Endothelial cell of umbilical vein (primary cell): ENCODE measurements at regions not wholly inside any gene's neighbourhood (a gene's known extent, or its start where the extent isn't known, plus 50 kb on each side); places are given as distances from the start of the nearest gene placed in this dataset.

Experiments
- BruUV-seq: library from RNA; stranded (reverse); fragments of 400-500 nt; replicated peaks from 2 replicates; lab custom pipeline; 2021; lab: Mats Ljungman, UMichigan
- CTCF ChIA-PET: fragments of 300-600, 350-600 bp; sonication (Branson Sonifier 250); formaldehyde crosslinking; loops from one replicate; lab custom pipeline; 2021; ENCODE audit warnings: antibody characterized with exemption, inconsistent platforms; lab: Charles Lee
- POLR2A ChIA-PET: fragments of 300-600, 350-600 bp; sonication (Branson Sonifier 250); formaldehyde crosslinking; loops from one replicate; lab custom pipeline; 2021; ENCODE audit warnings: antibody characterized with exemption, inconsistent platforms; lab: Charles Lee
- DNase-seq: peaks from one replicate; pipeline ENCODE4 v3.0.0-alpha.2; 2011; ENCODE audit warnings: low read depth, low spot score
- FAIRE-seq: peaks from 2 replicates; lab custom pipeline; 2011; peaks lifted over from hg19 to GRCh38; lab: Jason Lieb, UNC
- H2AFZ ChIP-seq: 2 replicates; pipeline ENCODE4 v1.6.0; 2012; ENCODE audit warnings: low read depth, low read length, control low read depth, inconsistent platforms
- H3K27ac ChIP-seq: 2 replicates; pipeline ENCODE4 v1.5.1; 2011; ENCODE audit warnings: low read depth, mild to moderate bottlenecking, control low read depth, low read length, moderate library complexity; ENCODE audit not compliant: insufficient read depth
- H3K27me3 ChIP-seq, 2 experiments: 2 replicates each; pipeline versions ENCODE4 v1.6.0 to v1.6.1; 2011; ENCODE audit warnings: low read length in 2 of 2, mixed read lengths in 1 of 2; ENCODE audit not compliant: control insufficient read depth in 2 of 2, insufficient read depth in 2 of 2
- H3K36me3 ChIP-seq, 2 experiments: 2 replicates in 1 of 2; 3 replicates in 1 of 2; pipeline ENCODE4 v1.5.1; 2011; ENCODE audit warnings: low read length in 2 of 2, mild to moderate bottlenecking in 1 of 2, moderate library complexity in 1 of 2; ENCODE audit not compliant: control insufficient read depth in 2 of 2, insufficient read depth in 2 of 2; ENCODE audit errors: extremely low read depth in 1 of 2
- H3K4me1 ChIP-seq: 3 replicates; pipeline ENCODE4 v1.5.1; 2011; ENCODE audit warnings: mild to moderate bottlenecking, low read length; ENCODE audit not compliant: control insufficient read depth, insufficient read depth; ENCODE audit errors: extremely low read depth
- H3K4me2 ChIP-seq: 2 replicates; pipeline ENCODE4 v1.6.1; 2011; ENCODE audit warnings: low read length, control low read depth, mixed read lengths; ENCODE audit not compliant: insufficient read depth
- H3K4me3 ChIP-seq, 3 experiments: fragments of 200-600 bp in 1 of 3; sonication (generic), shearing (Covaris generic) in 1 of 3; replicated peaks in 1 of 3; 2 replicates each; pipeline ENCODE4 v1.5.1; 2011 to 2016; ENCODE audit warnings: control low read depth in 3 of 3, low read length in 3 of 3, mild to moderate bottlenecking in 2 of 3, inconsistent platforms in 1 of 3, low read depth in 1 of 3, moderate library complexity in 1 of 3; ENCODE audit not compliant: insufficient read depth in 1 of 3
- H3K79me2 ChIP-seq: 2 replicates; pipeline ENCODE4 v1.6.0; 2012; ENCODE audit warnings: low read length, inconsistent platforms; ENCODE audit not compliant: control insufficient read depth, insufficient read depth
- H3K9ac ChIP-seq: replicated peaks from 2 replicates; pipeline ENCODE3; 2011; ENCODE audit warnings: low read length, control low read depth; ENCODE audit not compliant: insufficient read depth; ENCODE audit errors: extremely low read depth
- H3K9me1 ChIP-seq: replicated peaks from 3 replicates; pipeline ENCODE4 v1.6.0; 2011; ENCODE audit warnings: mild to moderate bottlenecking, low read length; ENCODE audit not compliant: control insufficient read depth, insufficient read depth; ENCODE audit errors: extremely low read depth
- H3K9me3 ChIP-seq: replicated peaks from 2 replicates; pipeline ENCODE4 v1.5.1; 2012; ENCODE audit warnings: low read length, inconsistent platforms; ENCODE audit not compliant: control insufficient read depth, insufficient read depth
- H4K20me1 ChIP-seq: replicated peaks from 2 replicates; pipeline ENCODE3; 2011; ENCODE audit warnings: mild to moderate bottlenecking, low read length; ENCODE audit not compliant: control insufficient read depth, insufficient read depth; ENCODE audit errors: extremely low read depth
- POLR2A ChIP-seq: IDR thresholded peaks from 2 replicates; pipeline ENCODE4 v1.6.1; 2012; ENCODE audit warnings: low read depth, mild to moderate bottlenecking, control low read depth, low read length
- dilution Hi-C: fragments of 300-500 bp; cut with MboI; formaldehyde crosslinking; loops from one replicate; pipeline ENCODE4 v1.15.0; 2019; ENCODE audit warnings: low sequenced_read_pairs; ENCODE audit not compliant: extremely low pct_ligation_motif_present
- intact Hi-C: fragments of 100-400 bp; cut with micrococcal nuclease; formaldehyde crosslinking; loops from one replicate; pipeline ENCODE4 v1.10.0; 2022
- TF ChIP-seq, protein P1 (sequence below): IDR thresholded peaks from 2 replicates; pipeline ENCODE4 v1.6.1; 2011; ENCODE audit not compliant: insufficient read depth, insufficient read length
- TF ChIP-seq, protein P2 (sequence below), 2 donors: IDR thresholded peaks; 1 replicate in 1 of 2; 2 replicates in 1 of 2; pipeline ENCODE4 v1.5.1; 2011; ENCODE audit warnings: low read length in 2 of 2, mild to moderate bottlenecking in 2 of 2, moderate library complexity in 2 of 2, control low read depth in 1 of 2, inconsistent platforms in 1 of 2, low read depth in 1 of 2; ENCODE audit not compliant: insufficient read depth in 1 of 2; ENCODE audit errors: extremely low read depth in 1 of 2

DNA sequence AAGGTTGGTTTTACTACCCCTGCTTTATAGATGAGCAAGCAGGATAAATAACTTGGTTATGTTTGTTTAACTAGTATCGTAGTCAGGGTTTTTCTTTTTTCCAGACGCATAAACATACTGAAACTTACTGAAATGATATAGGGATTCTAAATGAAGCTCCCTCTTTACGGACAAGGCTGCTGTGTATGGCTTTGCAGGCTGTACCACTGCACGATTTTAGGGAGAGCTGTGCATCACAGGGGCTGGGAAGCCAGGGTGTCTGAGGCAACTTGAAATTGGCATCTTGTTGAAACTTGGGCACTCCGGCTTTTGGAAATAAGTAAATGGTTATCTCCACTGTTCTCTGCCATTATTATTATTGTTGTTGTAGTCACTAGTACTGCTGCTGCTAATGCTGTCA, 218.1 kb upstream of the CDH8 start:
- Histone ChIP-seq H3K79me2 (no peaks in the 10 kb centered on the region), H3K9ac (no peak overlapping the region), H3K9me1 (no peaks in the 10 kb centered on the region), H3K4me3 (no peak overlapping the region), H3K36me3 (no peaks in the 10 kb centered on the region), H3K27me3 (no peaks in the 10 kb centered on the region), H2AFZ (no peak overlapping the region), H3K4me2 (no peak overlapping the region), H4K20me1 (no peaks in the 10 kb centered on the region), H3K9me3 (no peaks in the 10 kb centered on the region), H3K4me1 (no peaks in the 10 kb centered on the region), H3K27ac (no peak overlapping the region)
- no TSS peak for BruUV-seq
- FAIRE-seq = no peak
- TF ChIP-seq, protein P1, sequence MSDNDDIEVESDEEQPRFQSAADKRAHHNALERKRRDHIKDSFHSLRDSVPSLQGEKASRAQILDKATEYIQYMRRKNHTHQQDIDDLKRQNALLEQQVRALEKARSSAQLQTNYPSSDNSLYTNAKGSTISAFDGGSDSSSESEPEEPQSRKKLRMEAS = no peak
- ChIA-PET CTCF (no interaction called here), POLR2A (no interaction called here)
- intact Hi-C loops (no loop called here), dilution Hi-C loops (no loop called here)
- no peak for DNase-seq

DNA sequence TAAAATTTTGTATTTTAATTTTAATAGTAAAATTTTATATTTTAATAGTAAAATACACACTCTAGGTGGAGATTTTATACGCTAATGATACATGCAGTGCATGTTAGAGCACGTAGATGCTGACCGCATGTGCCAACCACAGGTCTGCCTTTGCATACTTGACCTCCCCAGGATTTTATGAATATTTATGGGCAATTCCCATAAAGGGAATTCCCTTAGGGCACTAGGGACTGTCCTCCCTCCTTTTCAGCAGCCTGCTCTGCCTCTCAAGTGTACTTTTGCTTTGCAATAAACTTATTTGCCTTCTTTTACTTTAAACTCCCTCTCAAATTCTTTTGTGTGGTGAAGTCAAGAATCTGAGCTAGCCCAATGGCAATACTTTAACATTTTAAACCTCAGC, 217.7 kb upstream of the CDH8 start:
- Histone ChIP-seq H3K36me3 (no peaks in the 10 kb centered on the region), H3K27ac (no peak overlapping the region), H3K27me3 (no peaks in the 10 kb centered on the region), H3K79me2 (no peaks in the 10 kb centered on the region), H3K9me3 (no peaks in the 10 kb centered on the region), H3K9me1 (no peaks in the 10 kb centered on the region), H3K4me3 (no peak overlapping the region), H4K20me1 (no peaks in the 10 kb centered on the region), H3K9ac (no peak overlapping the region), H3K4me1 (no peaks in the 10 kb centered on the region), H3K4me2 (no peak overlapping the region), H2AFZ (no peak overlapping the region)
- ChIA-PET POLR2A (no interaction called here), CTCF (no interaction called here)
- TF ChIP-seq, protein P2, sequence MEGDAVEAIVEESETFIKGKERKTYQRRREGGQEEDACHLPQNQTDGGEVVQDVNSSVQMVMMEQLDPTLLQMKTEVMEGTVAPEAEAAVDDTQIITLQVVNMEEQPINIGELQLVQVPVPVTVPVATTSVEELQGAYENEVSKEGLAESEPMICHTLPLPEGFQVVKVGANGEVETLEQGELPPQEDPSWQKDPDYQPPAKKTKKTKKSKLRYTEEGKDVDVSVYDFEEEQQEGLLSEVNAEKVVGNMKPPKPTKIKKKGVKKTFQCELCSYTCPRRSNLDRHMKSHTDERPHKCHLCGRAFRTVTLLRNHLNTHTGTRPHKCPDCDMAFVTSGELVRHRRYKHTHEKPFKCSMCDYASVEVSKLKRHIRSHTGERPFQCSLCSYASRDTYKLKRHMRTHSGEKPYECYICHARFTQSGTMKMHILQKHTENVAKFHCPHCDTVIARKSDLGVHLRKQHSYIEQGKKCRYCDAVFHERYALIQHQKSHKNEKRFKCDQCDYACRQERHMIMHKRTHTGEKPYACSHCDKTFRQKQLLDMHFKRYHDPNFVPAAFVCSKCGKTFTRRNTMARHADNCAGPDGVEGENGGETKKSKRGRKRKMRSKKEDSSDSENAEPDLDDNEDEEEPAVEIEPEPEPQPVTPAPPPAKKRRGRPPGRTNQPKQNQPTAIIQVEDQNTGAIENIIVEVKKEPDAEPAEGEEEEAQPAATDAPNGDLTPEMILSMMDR (IDR thresholded peaks at IDR 0.05; ENCODE audit: extremely low read depth in 1 of 2, insufficient read depth in 1 of 2, low read depth in 1 of 2, low read length in 2 of 2) = no peak
- TF ChIP-seq, protein P1 = no peak
- no peak for TF ChIP-seq POLR2A
- DNase-seq (no peak), FAIRE-seq (no peak)
- intact Hi-C loops (no loop called here), dilution Hi-C loops (no loop called here)
- no TSS peak for BruUV-seq
